ENCODE measurements at regions not wholly inside any gene's neighbourhood (a gene's known extent, or its start where the extent isn't known, plus 50 kb on each side); places are given as distances from the start of the nearest gene placed in this dataset.

- no peaks in the 10 kb centered on the region for H3K27me3 ChIP-seq (ENCODE audit: control insufficient read depth, insufficient read depth, low read length)
- H3K4me1 ChIP-seq (ENCODE audit: control insufficient read depth, insufficient read depth, low read length): no peaks in the 10 kb centered on the region
- no peak for DNase-seq
- H3K4me3 ChIP-seq (ENCODE audit: low read length): no peak overlapping the region
- H3K36me3 ChIP-seq (ENCODE audit: control insufficient read depth, insufficient read depth, low read length): no peaks in the 10 kb centered on the region
- no peak overlapping the region for H3K27ac ChIP-seq (ENCODE audit: low read length)
- H3K9me3 ChIP-seq (ENCODE audit: control insufficient read depth, low read depth, low read length): no peaks in the 10 kb centered on the region
- no CpG with 5 or more reads among the region's 1 CpG for WGBS (ENCODE audit: insufficient coverage, low lambda C conversion rate)
Measured at GRCh38 chr5:44661851-44662250, 146.9 kb upstream of the MRPS30 start.

- Histone ChIP-seq H3K36me3 (ENCODE audit: control insufficient read depth, insufficient read depth, low read length) (no peaks in the 10 kb centered on the region), H3K4me1 (ENCODE audit: control insufficient read depth, insufficient read depth, low read length) (no peaks in the 10 kb centered on the region), H3K9me3 (ENCODE audit: control insufficient read depth, low read depth, low read length) (no peaks in the 10 kb centered on the region), H3K27ac (ENCODE audit: low read length) (no peak overlapping the region), H3K4me3 (ENCODE audit: low read length) (no peak overlapping the region), H3K27me3 (ENCODE audit: control insufficient read depth, insufficient read depth, low read length) (no peaks in the 10 kb centered on the region)
- no peak for DNase-seq
Measured at GRCh38 chr5:44660251-44660650, 148.5 kb upstream of the MRPS30 start.

GRCh38 chr5:44659334-44659733, 149.4 kb upstream of the MRPS30 start:
- no peak for DNase-seq
- H3K4me3 ChIP-seq (ENCODE audit: low read length): no peak overlapping the region
- H3K4me1 ChIP-seq (ENCODE audit: control insufficient read depth, insufficient read depth, low read length): no peaks in the 10 kb centered on the region
- H3K27me3 ChIP-seq (ENCODE audit: control insufficient read depth, insufficient read depth, low read length): no peaks in the 10 kb centered on the region
- no peaks in the 10 kb centered on the region for H3K36me3 ChIP-seq (ENCODE audit: control insufficient read depth, insufficient read depth, low read length)
- no peaks in the 10 kb centered on the region for H3K9me3 ChIP-seq (ENCODE audit: control insufficient read depth, low read depth, low read length)
- H3K27ac ChIP-seq (ENCODE audit: low read length): no peak overlapping the region
- WGBS (ENCODE audit: insufficient coverage, low lambda C conversion rate): no CpG with 5 or more reads among the region's 3 CpGs

GRCh38 chr5:44652674-44653073, 156.1 kb upstream of the MRPS30 start:
- WGBS (ENCODE audit: insufficient coverage, low lambda C conversion rate): no CpG with 5 or more reads among the region's 2 CpGs
- no peak for DNase-seq
- H3K9me3 ChIP-seq (ENCODE audit: control insufficient read depth, low read depth, low read length): no peaks in the 10 kb centered on the region
- H3K36me3 ChIP-seq (ENCODE audit: control insufficient read depth, insufficient read depth, low read length): no peaks in the 10 kb centered on the region
- H3K27ac ChIP-seq (ENCODE audit: low read length): no peak overlapping the region
- no peaks in the 10 kb centered on the region for H3K27me3 ChIP-seq (ENCODE audit: control insufficient read depth, insufficient read depth, low read length)
- H3K4me3 ChIP-seq (ENCODE audit: low read length): no peak overlapping the region
- H3K4me1 ChIP-seq (ENCODE audit: control insufficient read depth, insufficient read depth, low read length): no peaks in the 10 kb centered on the region

- no CpG with 5 or more reads among the region's 4 CpGs for WGBS (ENCODE audit: insufficient coverage, low lambda C conversion rate)
- DNase-seq: peak in 1 of 2 donors; percentile 2
- Histone ChIP-seq H3K4me1 (ENCODE audit: control insufficient read depth, insufficient read depth, low read length) (no peaks in the 10 kb centered on the region), H3K27ac (ENCODE audit: low read length) (no peak overlapping the region), H3K9me3 (ENCODE audit: control insufficient read depth, low read depth, low read length) (no peaks in the 10 kb centered on the region), H3K36me3 (ENCODE audit: control insufficient read depth, insufficient read depth, low read length) (no peaks in the 10 kb centered on the region), H3K4me3 (ENCODE audit: low read length) (no peak overlapping the region), H3K27me3 (ENCODE audit: control insufficient read depth, insufficient read depth, low read length) (no peaks in the 10 kb centered on the region)
Measured at GRCh38 chr5:44646016-44646415, 162.7 kb upstream of the MRPS30 start.

- no peak overlapping the region for H3K4me3 ChIP-seq (ENCODE audit: low read length)
- no peak for DNase-seq
- no peaks in the 10 kb centered on the region for H3K4me1 ChIP-seq (ENCODE audit: control insufficient read depth, insufficient read depth, low read length)
- no peaks in the 10 kb centered on the region for H3K36me3 ChIP-seq (ENCODE audit: control insufficient read depth, insufficient read depth, low read length)
- H3K27me3 ChIP-seq (ENCODE audit: control insufficient read depth, insufficient read depth, low read length): no peaks in the 10 kb centered on the region
- no peak overlapping the region for H3K27ac ChIP-seq (ENCODE audit: low read length)
- WGBS (ENCODE audit: insufficient coverage, low lambda C conversion rate): no CpG with 5 or more reads among the region's 2 CpGs
- H3K9me3 ChIP-seq (ENCODE audit: control insufficient read depth, low read depth, low read length): no peaks in the 10 kb centered on the region
Measured at GRCh38 chr5:44645502-44645901, 163.2 kb upstream of the MRPS30 start.

- WGBS (ENCODE audit: insufficient coverage, low lambda C conversion rate): 75% methylated on average over 2 of the region's 3 CpGs
- Histone ChIP-seq H3K9me3 (ENCODE audit: control insufficient read depth, low read depth, low read length) (no peaks in the 10 kb centered on the region), H3K36me3 (ENCODE audit: control insufficient read depth, insufficient read depth, low read length) (no peaks in the 10 kb centered on the region), H3K4me3 (ENCODE audit: low read length) (no peak overlapping the region), H3K4me1 (ENCODE audit: control insufficient read depth, insufficient read depth, low read length) (no peaks in the 10 kb centered on the region), H3K27ac (ENCODE audit: low read length) (no peak overlapping the region), H3K27me3 (ENCODE audit: control insufficient read depth, insufficient read depth, low read length) (no peaks in the 10 kb centered on the region)
- DNase-seq: no peak
Measured at GRCh38 chr5:44644628-44645027, 164.1 kb upstream of the MRPS30 start.

- DNase-seq: no peak
- H3K9me3 ChIP-seq (ENCODE audit: control insufficient read depth, low read depth, low read length): no peaks in the 10 kb centered on the region
- no CpG with 5 or more reads among the region's 2 CpGs for WGBS (ENCODE audit: insufficient coverage, low lambda C conversion rate)
- H3K27ac ChIP-seq (ENCODE audit: low read length): no peak overlapping the region
- H3K27me3 ChIP-seq (ENCODE audit: control insufficient read depth, insufficient read depth, low read length): no peaks in the 10 kb centered on the region
- no peaks in the 10 kb centered on the region for H3K36me3 ChIP-seq (ENCODE audit: control insufficient read depth, insufficient read depth, low read length)
- H3K4me3 ChIP-seq (ENCODE audit: low read length): no peak overlapping the region
- H3K4me1 ChIP-seq (ENCODE audit: control insufficient read depth, insufficient read depth, low read length): no peaks in the 10 kb centered on the region
Measured at GRCh38 chr5:44641820-44642219, 166.9 kb upstream of the MRPS30 start.

GRCh38 chr5:44640945-44641456, 167.7 kb upstream of the MRPS30 start:
- Histone ChIP-seq H3K27ac (ENCODE audit: low read length) (no peak overlapping the region), H3K4me3 (ENCODE audit: low read length) (no peak overlapping the region), H3K36me3 (ENCODE audit: control insufficient read depth, insufficient read depth, low read length) (no peaks in the 10 kb centered on the region), H3K4me1 (ENCODE audit: control insufficient read depth, insufficient read depth, low read length) (no peaks in the 10 kb centered on the region), H3K27me3 (ENCODE audit: control insufficient read depth, insufficient read depth, low read length) (no peaks in the 10 kb centered on the region), H3K9me3 (ENCODE audit: control insufficient read depth, low read depth, low read length) (no peaks in the 10 kb centered on the region)
- WGBS (ENCODE audit: insufficient coverage, low lambda C conversion rate): no CpG with 5 or more reads among the region's 5 CpGs
- DNase-seq: no peak

GRCh38 chr5:44637916-44638869, 170.6 kb upstream of the MRPS30 start:
- Histone ChIP-seq H3K36me3 (ENCODE audit: control insufficient read depth, insufficient read depth, low read length) (no peaks in the 10 kb centered on the region), H3K27ac (ENCODE audit: low read length) (no peak overlapping the region), H3K27me3 (ENCODE audit: control insufficient read depth, insufficient read depth, low read length) (no peaks in the 10 kb centered on the region), H3K4me3 (ENCODE audit: low read length) (no peak overlapping the region), H3K4me1 (ENCODE audit: control insufficient read depth, insufficient read depth, low read length) (no peaks in the 10 kb centered on the region), H3K9me3 (ENCODE audit: control insufficient read depth, low read depth, low read length) (no peaks in the 10 kb centered on the region)
- no peak for DNase-seq
- 100% methylated on average over 2 of the region's 12 CpGs for WGBS (ENCODE audit: insufficient coverage, low lambda C conversion rate)

GRCh38 chr5:44632344-44632743, 176.4 kb upstream of the MRPS30 start:
- Histone ChIP-seq H3K27ac (ENCODE audit: low read length) (no peak overlapping the region), H3K36me3 (ENCODE audit: control insufficient read depth, insufficient read depth, low read length) (no peaks in the 10 kb centered on the region), H3K4me1 (ENCODE audit: control insufficient read depth, insufficient read depth, low read length) (no peaks in the 10 kb centered on the region), H3K4me3 (ENCODE audit: low read length) (no peak overlapping the region), H3K27me3 (ENCODE audit: control insufficient read depth, insufficient read depth, low read length) (no peaks in the 10 kb centered on the region), H3K9me3 (ENCODE audit: control insufficient read depth, low read depth, low read length) (no peaks in the 10 kb centered on the region)
- DNase-seq: no peak
- WGBS (ENCODE audit: insufficient coverage, low lambda C conversion rate): 100% methylated on average over 1 of the region's 1 CpG
